ENCODE measurements at regions not wholly inside any gene's neighbourhood (a gene's known extent, or its start where the extent isn't known, plus 50 kb on each side); places are given as distances from the start of the nearest gene placed in this dataset.
"Not testable (repeated sequence)": the region's sequence is repeated elsewhere in the genome, so short reads cannot be mapped to it uniquely, and the experiment has no call there.

DNA sequence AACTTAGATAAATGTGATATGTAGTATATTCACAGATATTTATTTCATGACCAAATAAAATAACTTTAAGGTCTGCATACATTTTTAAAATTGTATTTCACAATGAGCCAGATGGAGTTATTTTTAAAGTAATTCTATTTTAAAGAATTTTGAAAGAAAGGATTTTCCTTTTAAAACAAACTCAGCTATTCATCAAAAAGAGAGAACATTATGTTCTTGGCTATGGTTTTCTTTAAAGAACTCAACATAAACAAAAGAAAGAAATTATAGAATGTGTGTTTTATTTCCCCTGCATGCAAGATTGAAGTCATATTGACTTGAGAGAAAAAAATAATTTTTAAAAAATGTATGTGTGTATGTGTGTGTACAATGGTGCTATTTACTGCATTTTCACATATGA lies 1023.6 kb upstream of the CITED2 start:
- no peak for DNase-seq

DNA sequence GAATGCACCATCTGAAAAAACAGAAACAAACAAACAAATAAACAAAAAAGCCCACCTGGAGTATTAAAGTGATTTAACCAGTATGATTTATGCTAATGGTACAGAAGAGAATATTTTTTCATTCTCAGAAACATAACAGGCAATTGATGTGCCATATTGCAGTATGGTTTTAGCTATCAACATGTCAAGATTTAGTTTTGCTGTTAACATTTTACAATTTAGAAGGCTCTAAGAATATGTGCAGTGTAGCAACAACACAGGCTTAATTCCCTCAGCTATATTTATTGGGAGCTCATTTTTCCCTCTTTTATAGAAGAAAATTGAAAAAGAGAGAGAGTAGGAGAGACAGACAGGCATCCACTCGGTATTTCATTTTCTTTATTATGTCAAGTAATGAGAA lies 1022.7 kb upstream of the CITED2 start:
- DNase-seq: no peak

DNA sequence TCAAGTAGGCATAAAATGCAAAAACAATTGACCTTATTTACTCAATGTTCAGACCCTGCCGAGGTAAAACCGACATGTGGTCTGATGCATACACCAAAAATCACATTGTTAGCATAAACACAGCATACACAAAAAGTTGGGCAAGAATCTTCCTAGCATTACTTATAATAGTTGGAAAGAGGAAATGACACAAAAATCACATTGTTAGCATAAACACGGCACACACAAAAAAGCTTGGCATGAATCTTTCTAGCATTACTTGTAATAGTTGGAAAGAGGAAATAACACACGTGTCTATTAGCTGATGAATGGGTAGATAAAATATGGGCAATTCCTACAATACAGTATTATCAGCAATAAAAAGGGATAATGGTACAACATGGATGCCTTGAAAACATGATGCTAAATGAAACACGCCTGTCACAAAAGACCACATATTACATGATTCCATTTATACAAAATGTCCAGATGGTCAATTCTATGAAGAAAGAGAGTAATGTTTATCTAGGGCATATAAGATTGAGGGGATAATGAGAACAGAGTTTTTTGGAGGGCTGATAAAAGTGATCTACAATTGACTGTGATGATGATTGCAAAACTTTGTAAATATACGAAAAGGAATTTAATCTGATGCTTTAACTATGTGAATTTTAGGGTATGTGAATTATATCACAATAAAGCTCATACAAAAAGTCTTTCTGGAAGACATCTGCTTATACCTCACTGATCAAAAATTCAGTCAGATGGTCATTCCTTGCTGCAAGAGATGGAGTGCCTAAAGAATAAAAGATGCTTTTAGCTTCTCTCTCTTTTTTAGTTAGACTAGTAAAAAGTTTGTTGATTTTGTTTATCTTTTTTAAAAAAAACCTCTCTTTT lies 1019.5 kb upstream of the CITED2 start:
- no peak for DNase-seq

DNA sequence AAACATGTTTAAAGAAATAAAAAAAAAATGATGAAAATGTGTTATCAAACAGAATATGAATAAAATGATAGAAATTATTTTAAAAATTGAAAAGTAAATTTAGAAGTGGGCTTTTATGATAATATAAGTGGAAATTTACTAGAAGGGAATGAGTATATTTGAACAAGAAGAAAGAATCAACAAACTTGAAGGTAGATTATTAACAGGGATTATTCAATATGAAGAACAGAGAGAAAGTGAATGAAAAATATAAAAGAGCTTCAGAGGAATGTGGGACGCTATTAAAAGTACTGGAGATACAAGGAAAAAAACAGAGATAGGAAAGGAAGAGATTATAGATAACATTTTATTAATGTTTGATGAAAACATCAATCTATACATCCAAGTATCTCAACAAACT lies 1014.4 kb upstream of the CITED2 start:
- no peak for DNase-seq

DNA sequence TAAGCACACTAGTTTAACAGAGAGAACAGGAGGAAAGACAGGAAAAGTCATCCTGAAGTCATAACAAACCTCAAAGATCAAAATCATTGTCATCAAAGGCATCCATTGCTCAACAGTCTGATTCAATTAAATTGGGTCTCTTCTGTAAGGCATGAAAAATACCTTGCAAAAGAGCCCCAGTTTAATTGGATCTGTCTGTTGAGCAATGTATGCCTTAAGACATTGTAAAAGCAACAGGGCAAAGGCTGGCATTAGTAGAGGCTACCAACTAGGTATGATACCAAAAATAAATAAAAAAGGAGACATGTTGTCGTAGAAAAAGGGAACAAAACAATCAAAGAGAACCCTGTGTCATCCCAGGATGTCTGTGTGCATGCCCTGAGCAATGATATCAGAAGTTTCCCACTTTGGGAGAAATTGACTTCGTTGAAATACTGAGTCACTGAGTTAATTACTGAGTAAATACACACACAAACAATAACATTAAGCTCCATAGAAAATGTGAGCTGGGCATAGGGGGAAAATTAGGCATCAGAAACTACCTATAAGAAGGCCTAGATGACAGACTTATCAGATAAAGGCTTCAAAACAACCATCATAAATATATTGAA lies 1013.8 kb upstream of the CITED2 start:
- DNase-seq: no peak

DNA sequence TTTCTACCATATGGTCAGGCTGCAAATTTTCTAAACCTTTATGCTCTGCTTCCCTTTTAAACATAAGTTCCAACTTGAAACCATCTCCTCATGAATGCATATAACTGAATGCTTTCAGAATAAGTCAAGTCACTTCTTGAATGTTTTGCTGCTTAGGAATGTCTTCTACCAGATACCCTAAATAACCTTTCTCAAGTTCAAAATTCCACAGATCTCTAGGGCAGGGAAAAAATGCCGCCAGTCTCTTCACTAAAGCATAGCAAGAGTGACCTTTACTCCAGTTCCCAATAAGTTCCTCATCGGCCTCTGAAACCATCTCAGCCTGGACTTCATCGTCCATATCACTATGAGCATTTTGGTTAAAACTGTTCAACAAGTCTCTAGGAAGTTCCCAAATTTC lies 1011.2 kb upstream of the CITED2 start:
- DNase-seq: no peak

DNA sequence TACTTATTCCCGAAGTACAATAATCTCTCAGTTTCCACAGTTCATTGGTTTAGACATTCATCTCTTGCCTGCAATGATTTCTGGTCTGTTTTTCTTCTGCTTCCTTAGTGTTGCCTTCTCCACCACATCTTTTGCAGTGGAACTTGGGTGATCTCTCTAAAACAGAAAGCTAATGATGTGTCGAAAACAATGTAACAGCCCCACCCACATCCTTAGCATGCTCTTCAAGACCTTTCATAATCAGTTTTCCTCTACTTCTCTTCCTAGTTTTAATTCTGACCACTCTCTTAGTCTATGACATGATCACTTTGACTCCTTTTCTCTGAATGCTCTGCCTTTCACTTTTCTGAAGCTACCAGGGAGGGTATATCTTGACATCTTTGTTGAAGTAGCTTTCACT lies 1007.9 kb upstream of the CITED2 start:
- DNase-seq: no peak

DNA sequence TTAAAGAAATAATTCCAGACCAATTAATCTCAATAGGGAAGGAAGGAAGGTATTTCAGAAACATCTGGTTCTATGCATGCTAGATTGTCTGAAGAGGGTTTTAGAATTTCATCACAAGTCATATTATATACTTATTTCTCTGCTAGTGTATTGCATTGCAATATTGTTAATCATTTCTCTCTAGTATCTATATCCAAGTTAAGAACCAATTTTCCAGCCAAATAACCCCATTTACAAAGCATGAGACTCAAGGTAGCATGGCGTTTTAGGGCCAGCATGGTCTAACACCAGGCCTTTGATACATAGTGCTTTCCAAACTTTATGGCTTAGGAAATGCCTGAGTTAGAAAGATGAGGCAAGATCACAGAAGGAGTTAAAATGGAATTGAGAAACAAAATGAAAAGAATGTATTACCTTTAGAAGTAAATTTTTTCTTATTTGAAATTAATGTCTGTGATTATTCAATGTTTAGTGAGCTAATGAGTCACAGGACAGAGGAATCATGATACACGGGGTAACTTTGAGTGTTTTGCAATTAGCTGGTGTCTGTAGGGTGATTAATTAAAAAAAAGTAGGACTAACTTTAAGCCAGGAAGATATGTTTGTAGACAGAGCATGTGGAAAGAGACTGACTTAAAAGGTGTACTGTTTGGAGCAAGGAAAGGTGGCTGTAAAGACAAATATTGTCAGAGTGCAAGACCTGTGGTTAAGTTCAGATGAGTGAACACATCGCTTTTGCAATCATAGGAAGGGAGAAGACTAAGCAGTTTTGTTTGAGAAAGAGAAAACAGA lies 1006.2 kb upstream of the CITED2 start:
- DNase-seq: no peak

DNA sequence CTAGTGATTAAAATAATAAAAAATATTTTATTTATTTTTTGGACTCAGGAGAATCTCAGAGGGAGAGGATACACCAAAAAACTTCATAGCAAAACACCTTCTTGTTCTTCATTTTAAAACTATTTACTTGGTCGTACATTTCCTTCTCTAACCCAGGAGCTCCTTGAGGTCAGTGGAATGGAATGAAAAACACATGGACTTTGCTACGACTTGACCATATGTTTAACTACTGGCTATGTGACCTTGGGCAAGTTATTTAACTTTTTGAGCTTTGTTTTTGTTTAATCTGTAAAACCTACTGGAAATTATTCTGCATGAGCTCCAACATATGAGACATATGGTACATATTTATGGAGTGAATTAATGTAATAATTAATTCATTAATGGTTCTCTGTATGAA lies 1005.5 kb upstream of the CITED2 start:
- no peak for DNase-seq

DNA sequence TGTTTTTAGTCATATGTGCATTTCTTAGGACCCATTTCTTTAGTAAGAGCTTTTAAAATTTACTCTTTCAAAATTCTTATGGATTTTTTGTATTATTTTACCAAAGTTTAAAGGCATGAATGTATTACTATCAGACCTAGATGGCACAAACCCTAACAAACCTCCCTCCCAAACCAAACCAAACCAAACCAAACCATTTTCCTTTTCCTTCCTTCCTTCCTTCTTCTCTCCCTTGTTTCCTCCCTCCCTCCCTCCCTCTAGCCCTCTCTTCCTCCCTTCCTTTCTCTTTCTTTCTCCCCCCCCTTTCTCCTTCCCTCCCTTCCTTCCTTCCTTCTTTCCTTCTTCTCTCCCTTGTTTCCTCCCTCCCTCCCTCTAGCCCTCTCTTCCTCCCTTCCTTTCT lies 1001.8 kb upstream of the CITED2 start:
- no peak for DNase-seq

DNA sequence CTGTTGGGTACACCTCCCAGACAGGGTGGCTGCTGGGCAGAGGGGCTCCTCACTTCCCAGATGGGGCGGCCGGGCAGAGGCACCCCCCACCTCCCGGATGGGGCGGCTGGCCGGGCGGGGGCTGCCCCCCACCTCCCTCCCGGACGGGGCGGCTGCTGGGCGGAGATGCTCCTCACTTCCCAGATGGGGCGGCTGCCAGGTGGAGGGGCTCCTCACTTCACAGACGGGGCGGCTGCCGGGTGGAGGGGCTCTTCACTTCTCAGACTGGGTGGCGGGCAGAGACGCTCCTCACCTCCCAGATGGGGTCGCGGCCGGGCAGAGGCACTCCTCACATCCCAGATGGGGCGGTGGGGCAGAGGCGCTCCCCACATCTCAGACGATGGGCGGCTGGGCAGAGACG lies 999.3 kb upstream of the CITED2 start:
- DNase-seq: not testable (repeated sequence)

DNA sequence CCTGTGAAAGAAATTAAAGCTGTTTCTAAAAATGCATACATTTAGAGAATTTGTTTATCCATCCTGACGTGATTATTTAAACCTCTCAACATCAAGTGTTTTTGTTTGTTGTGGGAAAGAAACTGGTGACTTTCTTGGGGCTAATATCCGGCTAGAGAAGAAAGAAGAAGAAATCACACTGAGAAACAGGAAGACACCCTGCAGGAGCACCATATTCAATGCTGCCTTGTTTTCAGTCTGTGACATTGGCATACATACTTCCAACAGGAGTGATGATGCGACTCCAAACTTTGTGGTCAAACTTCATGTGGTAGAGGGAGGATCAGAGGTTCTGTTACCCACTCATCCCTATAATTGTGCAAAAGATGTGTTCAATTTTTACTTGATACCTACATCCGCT lies 997.6 kb upstream of the CITED2 start:
- no peak for DNase-seq

DNA sequence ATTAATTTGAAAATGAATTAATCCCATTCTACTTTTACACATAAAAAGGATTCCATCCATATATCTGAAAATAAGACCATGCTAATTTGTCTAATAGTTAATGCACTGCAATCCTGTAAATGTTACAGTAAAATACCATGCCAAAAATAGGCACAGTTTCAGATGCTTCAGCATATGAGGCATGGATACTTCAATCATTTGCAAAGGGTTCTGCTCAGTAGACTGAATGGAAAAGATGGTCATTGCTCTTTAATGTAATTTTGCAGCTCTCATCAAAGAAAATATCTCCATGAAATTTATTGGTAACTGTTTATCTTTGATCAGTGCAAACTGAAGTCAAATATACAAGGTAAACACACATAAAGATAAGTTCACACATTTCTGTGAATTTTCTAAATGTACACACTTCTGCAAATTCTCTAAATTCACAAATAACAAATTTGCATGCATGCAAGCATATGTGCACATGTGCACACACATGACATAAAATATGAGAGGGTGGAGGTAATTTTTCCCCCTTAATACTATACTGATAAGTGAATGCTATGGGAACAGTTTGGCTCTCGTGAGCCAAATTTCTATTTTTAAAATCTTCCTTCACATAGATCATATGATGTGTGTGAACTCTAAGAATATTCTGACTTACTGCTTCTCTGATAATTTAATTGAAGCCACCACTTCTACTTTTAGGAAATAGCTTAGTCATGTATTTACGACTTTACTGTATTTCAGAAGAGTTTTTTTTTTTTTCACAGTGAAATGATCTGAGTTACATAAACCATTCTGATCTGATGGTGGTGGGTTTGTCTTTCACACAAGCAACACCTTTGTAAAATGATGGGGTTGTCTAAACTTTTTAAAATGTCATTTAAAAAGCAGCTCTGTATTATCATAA lies 996.8 kb upstream of the CITED2 start:
- DNase-seq: no peak

DNA sequence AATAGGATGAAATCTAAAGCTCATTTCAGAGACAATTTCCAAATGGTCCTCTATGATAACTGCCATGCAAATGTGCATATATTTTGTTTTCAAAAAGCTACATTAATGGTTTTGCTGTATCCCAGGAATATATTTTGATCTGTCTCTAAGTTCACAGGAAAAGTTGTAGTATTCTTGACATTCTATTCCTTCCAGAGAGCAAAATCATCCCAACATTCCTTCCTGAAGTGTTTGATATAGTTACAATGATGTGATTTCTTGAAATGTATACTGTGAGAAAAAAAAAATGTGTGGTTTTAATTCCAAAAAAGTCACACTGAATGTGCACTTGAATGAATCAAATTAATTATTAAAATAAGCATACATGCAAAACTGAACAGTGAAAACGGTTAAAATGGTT lies 996.0 kb upstream of the CITED2 start:
- DNase-seq: no peak

DNA sequence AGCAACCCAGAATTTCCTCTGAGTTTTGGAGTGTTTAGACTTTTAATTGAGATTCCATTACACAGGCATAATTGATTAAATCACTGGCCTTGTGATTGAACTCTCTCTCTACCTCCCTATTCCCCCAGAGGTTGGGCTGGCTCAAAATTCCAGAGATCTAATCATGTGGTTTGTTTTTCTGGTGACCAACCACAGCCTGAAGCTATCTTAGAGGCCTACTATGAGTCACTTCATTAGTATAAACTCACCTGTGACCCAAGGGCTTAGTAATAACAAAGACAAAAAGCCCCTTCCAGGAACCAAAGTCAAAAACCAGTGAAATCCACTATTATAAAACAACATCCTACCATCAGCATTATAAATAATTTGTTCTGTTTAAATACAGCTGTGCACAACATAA lies 992.5 kb upstream of the CITED2 start:
- DNase-seq: no peak

DNA sequence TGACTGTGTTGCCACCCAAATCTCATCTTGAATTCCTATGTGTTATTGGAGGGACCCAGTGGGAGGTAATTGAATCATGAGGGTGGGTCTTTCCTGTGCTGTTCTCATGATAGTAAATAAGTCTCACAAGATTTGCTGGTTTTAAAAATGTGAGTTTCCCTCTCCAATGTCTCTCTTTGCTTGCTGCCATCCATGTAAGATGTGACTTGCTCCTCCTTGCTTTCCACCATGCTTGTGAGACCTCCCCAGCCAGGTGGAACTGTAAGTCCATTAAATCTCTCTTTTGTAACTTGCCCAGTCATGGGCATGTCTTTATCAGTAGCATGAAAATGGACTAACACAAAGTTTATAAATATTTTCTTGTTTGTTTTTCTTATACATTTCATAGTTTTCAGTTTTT lies 990.5 kb upstream of the CITED2 start:
- DNase-seq: no peak

DNA sequence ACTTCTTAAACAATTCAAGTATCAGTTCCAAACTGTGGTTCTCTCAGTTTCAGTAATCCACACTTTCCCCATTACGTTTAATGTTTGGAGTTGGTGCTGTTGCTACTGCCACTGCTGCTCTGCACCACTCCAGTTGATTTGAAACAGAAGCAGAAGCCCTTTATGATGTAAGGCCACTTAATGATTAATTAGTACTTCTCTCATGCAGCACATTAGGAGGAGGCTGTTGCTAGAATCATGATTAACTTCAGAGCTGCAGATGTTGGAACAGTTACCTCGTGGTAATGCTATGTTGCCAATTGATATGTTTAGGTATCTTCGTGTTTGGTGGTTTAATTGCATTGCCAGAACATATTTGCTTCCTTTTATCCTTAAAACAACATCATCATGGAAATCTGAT lies 986.2 kb upstream of the CITED2 start:
- no peak for DNase-seq

DNA sequence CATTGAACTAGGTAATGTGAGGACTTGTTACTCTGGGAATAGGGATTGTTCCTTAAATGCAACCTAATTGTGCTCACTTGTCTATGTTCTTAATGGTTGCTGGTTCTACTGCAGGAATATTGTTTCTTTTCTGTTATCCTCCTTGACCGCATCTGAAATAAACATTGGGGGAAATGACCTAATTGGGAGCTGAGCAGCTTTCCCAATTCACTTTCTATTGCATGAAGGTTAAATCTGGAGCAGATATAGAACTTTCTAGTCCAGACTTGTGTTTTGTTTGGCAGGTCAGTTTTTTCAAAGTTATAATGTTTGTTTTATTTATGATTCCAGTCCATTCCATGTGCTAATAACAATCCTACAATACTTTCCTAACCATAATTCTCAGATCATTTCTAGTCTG lies 981.0 kb upstream of the CITED2 start:
- no peak for DNase-seq

DNA sequence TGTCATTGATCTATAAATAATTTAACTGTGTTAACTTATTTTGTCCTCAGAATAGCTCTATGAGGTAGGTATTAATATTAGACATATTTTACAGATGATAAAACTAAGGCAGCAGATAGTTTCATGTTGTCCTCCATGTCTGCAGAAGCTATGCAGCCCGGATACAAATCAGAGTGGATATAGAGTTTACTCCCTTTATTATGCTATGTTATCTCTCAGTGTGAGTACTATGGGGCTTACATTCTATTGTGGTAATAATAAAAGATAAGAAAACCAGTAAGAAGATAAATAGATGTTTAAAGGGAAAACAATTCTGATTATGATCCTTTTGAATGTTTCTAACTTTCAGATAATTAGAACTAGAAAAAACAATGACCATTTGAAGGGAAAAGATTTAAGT lies 979.8 kb upstream of the CITED2 start:
- no peak for DNase-seq

DNA sequence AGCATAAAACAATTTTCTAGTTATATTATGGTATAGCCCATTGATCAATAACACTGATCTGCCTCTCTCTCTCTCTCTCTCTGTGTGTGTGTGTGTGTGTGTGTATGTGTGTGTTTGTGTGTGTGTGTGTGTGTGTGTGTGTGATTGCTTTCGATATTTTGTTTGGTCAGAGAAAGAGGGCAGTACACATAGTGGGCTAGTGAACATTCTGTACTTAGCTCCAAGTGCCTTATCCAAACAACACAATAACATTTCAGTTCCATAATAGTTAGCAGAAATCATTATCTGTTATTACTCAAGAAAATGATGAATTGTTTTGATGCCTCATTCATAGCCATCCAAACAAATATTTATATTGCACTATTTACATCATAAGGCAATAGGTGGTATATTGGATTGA lies 979.1 kb upstream of the CITED2 start:
- DNase-seq: no peak

DNA sequence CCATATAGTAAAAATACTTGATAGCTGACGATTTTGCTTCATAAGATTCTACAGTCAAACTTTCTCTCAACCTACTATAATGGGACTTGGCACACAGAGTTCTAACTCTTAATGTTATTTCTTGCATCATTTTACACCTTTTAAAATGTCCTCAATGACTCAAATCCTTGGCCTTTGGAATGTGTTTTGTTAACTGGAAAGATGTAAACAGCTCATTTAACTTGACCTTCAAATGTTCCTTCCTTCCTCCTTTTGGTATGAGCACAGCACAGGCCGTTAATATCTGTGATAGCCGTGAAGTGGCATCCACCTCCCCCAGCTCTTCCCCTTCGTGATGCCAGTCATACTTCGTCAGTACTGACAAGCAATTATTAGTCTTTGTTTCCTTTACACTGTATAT lies 972.0 kb upstream of the CITED2 start:
- no peak for DNase-seq

DNA sequence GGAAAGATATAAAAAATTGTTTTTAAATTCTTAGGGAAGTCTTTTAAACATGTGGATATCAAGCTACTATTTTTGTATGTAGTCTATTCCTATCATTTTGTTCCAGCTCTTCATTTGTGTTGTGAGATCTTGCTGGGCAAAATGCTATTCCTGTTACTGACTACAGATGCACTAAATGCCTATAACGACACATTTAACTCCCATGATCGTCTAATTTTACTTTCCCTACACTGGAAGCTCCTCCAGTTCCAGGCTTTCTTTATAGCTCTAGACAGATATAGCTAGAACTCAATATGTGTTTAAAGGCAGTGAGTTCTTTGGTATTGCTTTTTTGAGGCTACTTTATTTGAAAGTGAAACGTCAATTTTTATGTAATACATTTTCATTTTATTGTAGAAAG lies 971.5 kb upstream of the CITED2 start:
- DNase-seq: no peak

All from NCI-H446 treated with DMSO at 0.1 percent for 48 hours (cell line).